ENCODE measurements at regions not wholly inside any gene's neighbourhood (a gene's known extent, or its start where the extent isn't known, plus 50 kb on each side); places are given as distances from the start of the nearest gene placed in this dataset.

DNA sequence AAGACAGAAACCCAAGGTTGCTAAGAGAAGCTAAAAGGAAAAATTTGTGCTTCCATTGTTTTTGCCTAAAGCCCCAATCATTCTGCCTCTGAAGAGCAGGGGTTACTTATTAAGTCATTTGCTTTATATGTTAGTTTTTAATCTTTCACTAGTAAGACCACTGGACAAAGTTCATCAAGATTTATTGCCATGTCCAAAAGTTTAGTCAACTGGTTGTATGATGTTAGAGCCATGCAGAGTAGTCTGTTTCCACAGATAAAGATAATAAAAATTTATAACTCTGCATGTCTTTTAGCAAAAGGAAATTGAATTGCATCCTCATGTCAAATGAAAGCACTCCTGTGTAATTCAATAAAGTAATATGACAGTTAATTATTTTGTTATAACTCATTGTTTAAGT is 75.8 kb upstream of the PRKG2 start:
- intact Hi-C loops (cut with DNase I): no loop called here
- Histone ChIP-seq H3K36me3 (no peaks in the 10 kb centered on the region), H3K4me1 (no peaks in the 10 kb centered on the region), H3K9me3 (no peaks in the 10 kb centered on the region), H3K4me3 (no peak overlapping the region), H3K27me3 (no peaks in the 10 kb centered on the region), H3K27ac (no peak overlapping the region)
- TF ChIP-seq POLR2A (IDR thresholded peaks at IDR 0.05): no peak
- TF ChIP-seq CTCF (IDR thresholded peaks at IDR 0.05): no peak
- no peak for DNase-seq
- ATAC-seq: no peak

DNA sequence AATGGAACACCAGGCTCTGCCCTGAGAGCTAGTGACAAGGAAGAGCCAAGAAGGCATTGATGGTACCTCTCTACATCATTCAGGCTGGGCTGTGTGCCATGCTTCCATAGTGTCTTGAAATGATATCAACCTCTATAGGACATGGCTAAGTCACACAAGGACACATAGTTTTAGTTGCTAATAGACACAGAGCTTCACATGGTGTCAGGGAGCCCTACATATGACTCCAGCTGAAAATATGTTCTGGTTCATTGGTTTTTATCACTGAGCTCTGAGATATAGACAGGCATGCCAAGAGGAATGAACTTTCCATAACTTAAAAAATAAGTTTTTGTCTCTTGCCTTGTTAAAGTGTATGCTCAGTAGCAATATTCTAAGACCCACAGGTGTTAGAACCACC is 72.1 kb upstream of the PRKG2 start:
- no peaks in the 10 kb centered on the region for H3K36me3 ChIP-seq
- no peaks in the 10 kb centered on the region for H3K4me1 ChIP-seq
- ATAC-seq (no peak), DNase-seq (no peak)
- TF ChIP-seq CTCF (IDR thresholded peaks at IDR 0.05) (no peak), POLR2A (IDR thresholded peaks at IDR 0.05) (no peak)
- H3K27me3 ChIP-seq: no peaks in the 10 kb centered on the region
- intact Hi-C loops (cut with DNase I): no loop called here
- H3K27ac ChIP-seq: no peak overlapping the region
- H3K4me3 ChIP-seq: no peak overlapping the region
- no peaks in the 10 kb centered on the region for H3K9me3 ChIP-seq

DNA sequence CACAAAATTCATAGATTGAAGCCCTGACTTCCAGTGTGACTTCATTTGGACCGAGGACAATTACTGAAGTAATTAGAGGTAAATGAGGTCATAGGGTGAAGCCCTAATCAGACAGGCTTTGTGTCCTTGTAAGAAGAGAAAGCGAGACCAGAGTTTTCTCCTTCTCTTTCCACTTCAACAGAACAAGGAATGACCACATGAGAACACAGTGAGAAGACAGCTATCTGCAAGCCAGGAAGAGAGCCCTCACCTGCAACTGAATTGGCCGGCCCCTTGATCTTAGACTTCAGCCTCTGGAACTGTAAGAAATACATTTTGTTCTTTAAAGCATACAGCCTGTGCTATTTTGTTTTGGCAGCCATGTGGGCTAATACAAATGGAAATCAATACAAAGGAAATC is 67.1 kb upstream of the PRKG2 start:
- no peak for TF ChIP-seq CTCF (IDR thresholded peaks at IDR 0.05)
- no peak for TF ChIP-seq POLR2A (IDR thresholded peaks at IDR 0.05)
- H3K27me3 ChIP-seq: no peaks in the 10 kb centered on the region
- 44% methylated on average over 3 of the region's 3 CpGs for WGBS (ENCODE audit: insufficient coverage, low coverage, low lambda C conversion rate, missing lambda C conversion rate)
- intact Hi-C loops (cut with DNase I): no loop called here
- DNase-seq (no peak), ATAC-seq (no peak)
- no peaks in the 10 kb centered on the region for H3K36me3 ChIP-seq
- no peaks in the 10 kb centered on the region for H3K9me3 ChIP-seq
- H3K4me1 ChIP-seq: no peaks in the 10 kb centered on the region
- no peak overlapping the region for H3K4me3 ChIP-seq
- no peak overlapping the region for H3K27ac ChIP-seq

DNA sequence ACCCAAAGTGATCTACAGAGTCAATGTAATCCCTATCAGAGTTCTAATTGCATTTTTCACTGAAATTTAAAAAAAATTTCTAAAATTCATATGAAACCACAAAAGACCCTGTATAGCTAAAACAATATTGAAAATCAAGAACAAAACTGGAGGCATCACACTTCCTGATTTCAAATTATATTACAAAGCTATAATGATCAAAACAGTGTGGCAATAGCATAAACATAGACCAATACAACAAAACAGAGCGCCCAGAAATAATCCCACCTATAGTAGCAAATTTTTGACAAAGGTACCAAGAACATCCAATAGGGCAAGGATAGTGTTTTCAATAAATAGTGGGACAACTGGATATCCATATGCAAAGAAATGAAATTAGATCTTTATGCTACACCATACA is 59.4 kb upstream of the PRKG2 start:
- Histone ChIP-seq H3K4me1 (no peaks in the 10 kb centered on the region), H3K9me3 (no peaks in the 10 kb centered on the region), H3K27me3 (no peaks in the 10 kb centered on the region), H3K27ac (no peak overlapping the region), H3K4me3 (no peak overlapping the region), H3K36me3 (no peaks in the 10 kb centered on the region)
- TF ChIP-seq POLR2A (IDR thresholded peaks at IDR 0.05): no peak
- TF ChIP-seq CTCF (IDR thresholded peaks at IDR 0.05): no peak
- DNase-seq: no peak
- 80% methylated on average over 1 of the region's 1 CpG for WGBS (ENCODE audit: insufficient coverage, low coverage, low lambda C conversion rate, missing lambda C conversion rate)
- no peak for ATAC-seq
- intact Hi-C loops (cut with DNase I): no loop called here

DNA sequence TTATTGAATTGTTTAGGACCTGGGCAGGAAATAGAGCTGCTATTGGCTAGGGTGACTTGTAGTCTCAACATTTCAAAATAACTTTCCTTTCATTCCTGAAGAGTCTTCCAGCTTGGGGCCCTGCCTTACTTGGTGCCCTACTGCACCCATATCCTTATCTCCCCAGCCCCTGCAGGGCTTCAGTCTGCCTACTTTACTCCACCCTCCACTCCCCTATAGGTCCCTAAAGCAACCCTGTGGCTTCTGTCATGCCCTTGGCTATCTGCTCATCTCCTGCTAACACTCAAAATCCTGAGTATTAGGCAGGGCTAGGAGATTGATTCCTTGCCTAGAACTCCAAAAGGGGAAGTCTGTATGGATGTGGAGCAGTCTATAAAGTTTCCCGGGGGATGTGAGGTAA is 57.6 kb upstream of the PRKG2 start:
- intact Hi-C loops (cut with DNase I): no loop called here
- no peak overlapping the region for H3K4me3 ChIP-seq
- H3K4me1 ChIP-seq: no peaks in the 10 kb centered on the region
- DNase-seq: no peak
- no peaks in the 10 kb centered on the region for H3K27me3 ChIP-seq
- no peaks in the 10 kb centered on the region for H3K9me3 ChIP-seq
- no peaks in the 10 kb centered on the region for H3K36me3 ChIP-seq
- 33% methylated on average over 1 of the region's 1 CpG for WGBS (ENCODE audit: insufficient coverage, low coverage, low lambda C conversion rate, missing lambda C conversion rate)
- ATAC-seq: no peak
- no peak for TF ChIP-seq POLR2A (IDR thresholded peaks at IDR 0.05)
- no peak for TF ChIP-seq CTCF (IDR thresholded peaks at IDR 0.05)
- H3K27ac ChIP-seq: no peak overlapping the region

Measured in right lobe of liver (tissue), 6 donors.